ENCODE measurements at regions not wholly inside any gene's neighbourhood (a gene's known extent, or its start where the extent isn't known, plus 50 kb on each side); places are given as distances from the start of the nearest gene placed in this dataset.

- TF ChIP-seq CTCF (IDR thresholded peaks at IDR 0.05), result no peak
- no peak for TF ChIP-seq POLR2A (IDR thresholded peaks at IDR 0.05)
- TF ChIP-seq POLR2AphosphoS5 (IDR thresholded peaks at IDR 0.05), result no peak
These were observed 269.3 kb upstream of the GULP1 start for GRCh38 chr2:188022389-188022788.
